GM19025 (cell line): ENCODE measurements at regions not wholly inside any gene's neighbourhood (a gene's known extent, or its start where the extent isn't known, plus 50 kb on each side); places are given as distances from the start of the nearest gene placed in this dataset.

ENCODE experiments used
- ATAC-seq: cut with Tn5 transposase; IDR thresholded peaks from one replicate; pipeline ENCODE4 v1.9.1; 2021; ENCODE audit warnings: mild to moderate bottlenecking, low read depth, moderate library complexity; ENCODE audit not compliant: unreplicated experiment

DNA sequence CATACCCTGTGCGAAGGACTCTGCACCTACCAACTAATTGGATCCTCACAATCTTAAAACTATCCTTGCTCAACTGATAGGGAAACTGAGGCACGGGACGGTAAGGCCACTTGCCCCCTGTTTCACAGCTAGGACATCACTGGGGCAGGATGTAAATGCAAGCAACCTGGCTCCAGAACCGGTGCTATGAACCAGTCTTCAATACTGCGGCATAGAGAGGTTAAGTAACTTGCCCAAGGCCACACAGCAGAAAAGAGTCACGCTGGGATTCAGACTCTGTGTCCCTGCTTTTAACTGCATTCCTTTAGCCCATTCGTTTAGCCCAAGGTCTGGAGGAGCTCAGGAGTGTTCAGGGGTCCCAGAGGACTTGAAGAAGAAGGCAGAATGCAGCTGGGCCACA, 76.1 kb downstream of the NCOR2 start:
- no peak for ATAC-seq

DNA sequence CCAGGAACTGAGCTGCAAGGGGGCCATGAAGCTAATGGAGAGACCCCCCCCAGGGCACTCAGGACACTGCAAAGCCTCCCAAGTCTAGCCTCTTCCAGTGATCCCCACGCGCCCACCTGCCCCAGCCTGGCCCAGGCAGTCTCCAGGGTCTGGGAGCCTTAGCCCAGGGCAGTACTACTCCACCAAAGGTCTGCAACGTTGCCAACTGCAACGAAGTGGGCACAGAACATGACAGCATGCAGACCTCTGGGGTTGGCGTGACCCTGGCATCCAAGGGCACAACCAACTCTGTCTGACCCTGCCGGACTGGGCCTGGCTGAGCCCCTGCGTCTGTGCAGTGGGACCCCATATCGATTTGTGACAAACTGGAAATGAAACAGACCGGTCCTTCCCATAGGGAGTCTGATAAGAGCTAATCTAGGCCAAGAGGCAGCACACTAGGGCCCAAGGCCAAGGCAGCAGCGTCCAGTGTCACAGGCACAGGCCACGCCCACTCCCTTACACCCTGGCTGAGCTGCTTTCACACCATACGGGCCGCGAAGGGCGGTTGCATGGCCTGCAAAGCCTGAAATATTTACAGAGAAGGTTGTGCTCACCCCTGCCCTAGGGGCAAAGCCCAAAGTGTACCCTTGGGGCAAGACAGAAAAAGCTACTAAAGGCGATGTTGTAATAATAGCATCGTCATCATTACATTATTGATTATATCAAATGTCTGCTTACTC, 76.7 kb downstream of the NCOR2 start:
- ATAC-seq: no peak

DNA sequence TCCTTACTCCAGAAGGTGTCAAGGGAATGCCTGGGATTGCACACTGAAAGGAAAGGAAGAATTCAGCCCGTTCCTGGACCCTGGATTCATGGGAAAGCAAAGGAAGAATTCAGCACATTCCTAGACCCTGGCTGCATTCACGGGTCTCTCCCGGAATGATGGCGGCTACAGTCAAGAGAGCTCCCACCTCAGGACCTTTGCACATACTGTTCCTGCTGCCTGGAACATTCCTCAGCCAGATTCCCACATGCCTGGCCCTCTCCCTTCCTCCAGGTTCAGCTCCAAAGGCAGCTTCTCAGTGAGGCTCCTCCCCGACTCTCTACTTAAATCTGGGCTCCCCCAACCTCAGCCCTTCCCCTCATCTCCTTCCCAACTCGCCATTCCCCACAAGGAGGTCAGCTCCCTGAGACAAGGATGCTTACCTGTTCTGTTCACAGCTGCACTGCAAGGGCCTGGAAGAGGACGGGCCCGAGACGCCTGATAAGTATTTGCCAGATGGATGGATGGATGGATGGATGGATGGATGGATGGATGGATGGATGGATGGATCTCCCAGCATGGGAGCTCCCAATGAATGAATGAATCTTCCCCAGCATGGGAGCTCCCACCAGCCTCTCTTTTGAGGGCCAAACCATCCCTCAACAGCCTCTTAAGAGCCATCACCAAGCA, 77.4 kb downstream of the NCOR2 start:
- ATAC-seq: no peak

DNA sequence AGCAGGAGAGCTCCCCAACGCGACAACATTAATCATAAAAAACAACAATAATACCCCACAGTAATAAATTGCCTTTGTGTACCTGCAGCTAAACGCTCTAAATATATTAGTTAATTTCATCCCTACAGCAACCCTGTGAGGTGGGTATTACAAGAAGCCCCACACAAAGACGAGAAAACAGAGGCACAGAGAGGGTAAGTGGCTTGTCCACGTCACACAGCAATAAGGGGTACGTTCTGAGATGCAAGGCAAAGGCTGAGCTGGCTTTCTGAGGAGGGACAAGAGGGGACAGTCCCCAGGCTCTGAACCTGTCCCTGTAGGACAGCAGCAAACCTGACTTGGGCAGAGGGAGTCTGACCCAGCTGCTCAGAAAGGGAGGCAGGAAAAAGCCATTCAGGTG, 78.2 kb downstream of the NCOR2 start:
- ATAC-seq: no peak

DNA sequence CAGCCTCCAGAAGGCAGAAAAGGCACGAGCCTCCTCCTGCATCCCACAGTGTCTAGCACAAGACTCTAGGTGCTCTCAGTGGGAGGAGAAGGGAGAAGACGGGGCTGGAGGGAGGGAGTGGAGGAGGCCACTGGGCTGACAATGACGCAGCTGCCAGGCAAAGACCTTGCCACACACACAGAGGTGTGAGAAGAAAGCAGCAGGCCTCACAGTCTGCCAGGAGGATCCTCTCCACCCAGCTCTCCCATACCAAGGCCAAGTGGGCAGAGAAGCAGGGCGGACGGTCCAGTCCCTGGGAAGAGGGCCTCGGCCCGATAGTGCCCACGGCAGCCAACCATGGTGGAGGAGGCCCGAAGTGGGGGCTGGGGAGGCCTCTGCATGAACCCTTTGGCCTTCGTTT, 78.9 kb downstream of the NCOR2 start:
- ATAC-seq: no peak

DNA sequence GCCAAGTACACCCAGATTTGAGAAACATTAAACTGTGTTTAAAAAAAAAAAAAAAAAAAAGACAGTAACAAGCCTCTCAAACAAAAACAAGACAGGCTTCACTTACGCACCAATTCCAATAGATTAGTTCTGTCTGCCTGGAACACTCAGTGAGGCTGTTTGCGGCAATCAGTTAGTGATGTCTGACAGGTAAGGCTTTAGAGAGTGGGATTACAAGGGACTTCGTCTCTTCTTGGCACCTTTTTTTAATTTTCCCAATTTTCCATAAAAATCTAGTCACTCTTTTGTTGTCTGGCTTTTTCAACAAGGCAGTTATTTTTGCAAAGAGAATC, 79.6 kb downstream of the NCOR2 start:
- ATAC-seq: no peak

DNA sequence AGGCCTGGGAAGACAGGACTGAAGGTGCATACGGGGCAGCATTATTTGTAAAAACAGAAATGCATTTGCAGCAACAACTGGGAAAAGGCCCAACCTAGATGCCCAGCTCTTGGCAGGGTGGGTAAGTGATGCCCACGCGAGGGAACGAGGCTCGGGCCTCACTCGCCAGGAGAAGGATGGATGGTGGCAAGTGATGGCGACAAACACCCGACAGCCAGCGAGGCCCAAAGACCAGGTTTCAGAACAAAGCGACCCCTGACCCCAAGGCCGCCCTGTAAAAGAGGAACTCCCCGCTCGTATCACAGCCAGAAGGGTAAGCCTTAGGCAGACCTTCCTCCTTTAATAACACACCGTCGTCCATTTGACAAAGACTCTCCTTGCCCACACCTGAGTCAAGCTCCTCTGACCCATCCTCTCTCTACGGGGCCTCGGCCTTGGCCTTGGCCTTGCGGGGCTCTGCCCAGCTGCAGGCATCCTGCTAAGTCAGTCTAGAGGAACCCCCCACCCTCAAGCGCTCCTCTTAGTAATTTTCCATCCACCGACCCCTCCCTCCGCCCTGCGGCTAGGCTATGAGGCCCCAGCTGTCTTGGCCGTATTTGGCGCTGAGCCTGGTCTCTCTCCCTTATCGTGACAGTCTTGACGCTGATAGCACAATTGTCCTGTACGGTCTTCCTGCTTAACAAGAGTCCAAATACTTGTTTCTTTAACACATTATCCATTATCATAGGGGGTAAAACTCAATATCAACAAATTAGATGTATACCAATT, 80.2 kb downstream of the NCOR2 start:
- no peak for ATAC-seq

DNA sequence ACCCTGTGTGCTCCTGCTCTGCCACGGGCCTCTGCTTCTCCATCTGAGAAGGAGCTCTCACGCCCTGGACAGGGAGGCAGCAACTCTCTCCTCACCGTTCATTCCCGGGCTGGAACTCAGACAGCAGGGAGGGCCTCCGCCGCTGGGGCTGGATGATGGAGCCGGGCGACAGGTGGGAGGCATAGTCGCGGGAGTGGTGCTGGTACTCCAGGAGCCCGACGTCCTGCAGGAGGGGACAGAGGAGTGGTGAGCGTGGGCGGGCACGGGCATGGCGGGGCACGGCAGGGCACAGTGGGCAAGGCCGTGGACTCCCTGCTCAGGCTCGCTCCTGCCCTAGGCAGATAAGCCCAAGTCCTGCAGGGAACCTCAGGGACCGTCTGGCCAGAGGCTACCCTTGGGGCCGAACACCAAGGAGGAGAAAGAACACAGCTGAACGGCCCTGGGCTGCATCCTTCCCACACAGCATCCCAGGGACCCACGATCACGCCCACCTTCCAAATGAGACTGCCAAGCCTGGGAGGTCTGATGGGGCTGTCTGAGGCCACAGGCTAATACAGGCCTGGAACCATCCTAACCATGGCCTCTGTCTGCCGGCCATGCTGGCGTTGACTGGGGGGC, 81.0 kb downstream of the NCOR2 start:
- ATAC-seq: no peak

DNA sequence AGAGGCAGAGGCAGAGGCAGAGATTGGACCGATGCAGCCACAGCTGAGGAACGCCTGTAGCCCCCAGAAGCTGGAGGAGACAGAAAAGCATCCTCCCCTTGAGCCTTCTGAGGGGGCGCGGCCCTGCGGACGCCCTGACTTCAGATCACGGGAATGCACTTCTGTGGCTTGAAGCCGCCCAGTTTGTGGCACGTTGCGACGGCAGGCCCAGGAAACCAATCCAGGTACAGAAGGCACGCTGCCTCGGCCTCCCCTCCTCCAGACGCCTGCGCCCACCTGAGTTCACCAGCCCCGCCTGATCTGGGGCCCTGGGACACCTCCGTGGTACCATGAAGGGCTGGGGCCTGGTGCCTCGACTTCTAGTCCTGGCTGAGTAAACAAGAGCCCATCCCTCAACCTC, 82.0 kb downstream of the NCOR2 start:
- no peak for ATAC-seq

DNA sequence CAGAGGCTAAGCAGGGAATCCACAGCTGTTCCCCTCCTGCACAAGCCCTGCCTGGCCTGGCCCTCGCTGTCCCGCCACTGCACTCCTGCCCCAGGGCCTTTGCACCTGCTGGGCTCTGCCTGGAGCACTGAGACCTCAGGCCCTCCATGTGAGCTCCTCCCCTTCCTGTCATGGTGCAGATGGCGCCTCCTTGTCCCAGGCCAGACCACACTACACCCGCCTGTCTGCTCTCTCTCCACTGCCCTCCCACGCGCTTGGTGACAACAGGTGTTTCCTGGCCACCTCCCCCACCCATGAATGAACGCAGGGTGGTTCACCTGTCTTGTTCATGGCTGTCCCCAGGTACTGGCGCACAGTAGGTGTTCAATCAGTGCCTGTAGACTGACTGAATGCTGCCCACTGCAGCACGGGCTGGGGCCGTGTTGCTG, 82.9 kb downstream of the NCOR2 start:
- no peak for ATAC-seq

DNA sequence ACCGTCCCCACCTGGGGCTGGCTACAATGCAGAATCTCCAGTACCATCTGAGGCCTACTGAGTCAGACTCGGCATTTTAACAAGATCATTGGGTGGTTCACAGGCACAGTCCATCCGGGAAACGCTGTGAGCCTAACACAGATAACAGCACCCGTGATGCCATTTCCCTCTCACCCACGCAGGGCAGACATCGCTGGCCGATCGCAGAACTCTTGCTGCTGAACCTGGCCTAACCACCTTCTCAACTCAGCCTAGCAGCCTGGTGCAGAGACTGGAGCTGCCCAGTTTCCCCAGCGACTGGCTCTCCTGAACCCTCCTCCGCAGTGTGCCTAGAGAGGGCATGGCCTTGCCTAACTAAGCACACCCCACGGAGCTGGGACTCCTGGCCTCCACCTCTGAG, 83.3 kb downstream of the NCOR2 start:
- no peak for ATAC-seq

DNA sequence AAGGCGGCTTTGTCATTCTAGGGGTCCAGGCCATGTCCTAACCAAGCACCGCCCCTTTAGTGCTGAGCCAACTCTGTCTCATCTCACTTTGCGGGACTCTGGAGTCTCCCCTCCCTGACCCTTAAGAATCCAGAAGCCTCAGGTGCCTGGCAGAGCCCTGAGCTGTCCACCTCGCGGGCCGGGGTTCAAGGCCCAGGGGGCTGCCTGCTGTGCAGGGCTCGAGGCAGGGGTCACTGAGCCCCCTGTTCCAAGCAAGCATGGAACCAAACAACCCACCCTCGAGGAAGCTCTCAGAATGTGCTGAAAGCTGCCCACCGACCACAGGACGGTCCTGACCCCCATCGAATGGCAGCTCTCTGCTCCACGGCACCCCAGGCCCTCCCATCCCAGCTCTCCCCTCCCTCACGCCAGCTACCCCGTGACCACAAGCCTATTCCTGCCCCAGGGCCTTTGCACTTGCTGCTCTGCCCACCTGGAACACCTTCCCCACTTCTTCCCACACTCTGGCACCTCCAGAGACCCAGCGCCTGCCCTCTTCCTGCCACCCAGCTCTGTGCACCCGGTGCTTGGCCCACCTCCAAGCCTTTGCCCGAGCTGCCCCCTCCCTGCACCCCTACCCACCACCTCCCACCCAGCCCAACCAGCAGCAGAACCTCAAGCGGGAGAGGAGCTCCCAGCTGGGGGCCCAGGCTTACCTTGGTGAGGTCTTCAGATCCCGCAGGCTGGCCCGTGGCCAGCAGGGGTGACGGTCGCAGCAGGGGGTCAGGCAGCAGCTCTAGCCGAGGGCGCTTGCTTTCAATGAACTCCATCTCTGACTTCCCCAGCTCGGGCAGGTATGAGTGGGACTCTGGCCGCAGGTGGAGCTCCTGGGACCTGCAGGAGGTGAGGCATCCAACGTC, 84.3 kb downstream of the NCOR2 start:
- no peak for ATAC-seq

DNA sequence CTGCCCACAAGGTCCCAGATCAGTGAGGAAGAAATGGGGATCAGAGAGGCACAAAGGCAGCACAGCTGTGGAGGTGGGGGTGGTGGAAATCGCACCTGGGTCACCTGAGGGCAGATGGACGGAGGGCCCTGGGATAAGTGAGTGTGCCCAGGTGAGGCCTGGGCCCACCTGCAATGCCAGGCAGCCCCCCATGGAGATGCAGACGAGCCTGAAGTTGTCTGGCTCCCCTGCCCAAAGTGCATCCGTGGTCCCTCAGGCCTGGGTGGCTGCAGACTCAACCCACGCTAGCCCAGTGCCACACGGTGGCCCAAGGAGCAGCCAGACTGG, 84.9 kb downstream of the NCOR2 start:
- no peak for ATAC-seq

DNA sequence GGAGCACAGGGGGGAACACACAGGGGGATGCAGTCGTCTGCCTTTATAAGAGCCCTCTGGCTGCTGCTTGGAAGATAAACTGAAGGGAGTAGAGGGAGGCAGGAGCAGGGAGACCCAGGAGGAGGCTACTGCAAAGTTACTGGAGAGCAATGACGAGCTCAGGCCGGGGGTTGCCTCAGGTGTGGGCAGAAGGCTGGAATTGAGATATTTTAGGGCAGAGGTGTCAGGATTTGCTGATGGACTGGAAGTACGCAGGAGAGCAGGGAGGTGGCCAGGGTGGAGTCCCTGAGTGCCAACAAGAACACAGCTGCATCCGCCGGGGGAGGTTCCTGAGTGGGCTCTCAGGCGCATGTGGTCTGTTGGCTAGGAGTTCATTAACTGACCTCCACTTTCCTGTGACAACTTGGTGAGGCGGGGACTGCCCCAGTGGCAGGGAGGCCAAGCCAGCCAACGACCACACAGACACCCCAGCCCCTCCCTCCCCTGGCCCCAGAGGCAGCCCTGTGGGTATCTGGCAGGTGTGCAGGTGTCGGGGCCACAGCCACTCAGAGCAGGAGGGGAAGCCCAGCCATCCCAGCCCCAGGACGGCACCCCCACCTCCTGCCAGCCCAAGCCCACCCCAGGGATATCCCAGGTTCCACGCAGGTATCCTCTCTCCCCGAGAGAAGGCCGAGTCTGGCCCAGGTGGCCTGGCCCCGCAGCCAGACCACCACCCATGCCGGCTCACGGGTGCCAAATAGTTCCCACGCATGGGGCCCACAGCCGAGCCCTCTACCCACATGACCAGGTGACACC, 85.4 kb downstream of the NCOR2 start:
- ATAC-seq: peak; percentile 58

DNA sequence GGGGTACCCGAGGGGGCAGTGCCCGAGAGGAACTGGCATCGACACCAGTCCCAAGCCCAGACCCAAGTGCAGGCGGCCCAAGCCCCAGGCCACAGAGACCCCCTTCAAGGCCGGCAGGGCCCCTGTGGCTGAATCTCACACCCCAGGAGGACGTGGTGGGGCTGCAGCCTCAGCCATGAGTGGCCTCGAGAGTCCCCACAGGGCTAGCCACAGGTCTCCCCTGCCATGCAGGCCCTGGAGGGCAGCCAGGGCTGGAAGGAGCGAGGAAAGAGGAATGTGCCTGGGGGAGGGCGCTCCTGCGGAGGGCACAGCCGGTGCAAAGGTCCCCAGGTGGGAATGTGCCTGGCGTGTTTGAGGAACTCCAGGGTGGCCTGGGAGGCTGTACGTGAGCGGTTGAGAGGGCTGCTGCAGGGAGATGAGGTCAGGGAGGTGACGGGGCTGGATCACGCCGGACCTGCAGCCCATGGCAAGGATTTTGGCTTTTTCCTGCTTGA, 86.1 kb downstream of the NCOR2 start:
- no peak for ATAC-seq

DNA sequence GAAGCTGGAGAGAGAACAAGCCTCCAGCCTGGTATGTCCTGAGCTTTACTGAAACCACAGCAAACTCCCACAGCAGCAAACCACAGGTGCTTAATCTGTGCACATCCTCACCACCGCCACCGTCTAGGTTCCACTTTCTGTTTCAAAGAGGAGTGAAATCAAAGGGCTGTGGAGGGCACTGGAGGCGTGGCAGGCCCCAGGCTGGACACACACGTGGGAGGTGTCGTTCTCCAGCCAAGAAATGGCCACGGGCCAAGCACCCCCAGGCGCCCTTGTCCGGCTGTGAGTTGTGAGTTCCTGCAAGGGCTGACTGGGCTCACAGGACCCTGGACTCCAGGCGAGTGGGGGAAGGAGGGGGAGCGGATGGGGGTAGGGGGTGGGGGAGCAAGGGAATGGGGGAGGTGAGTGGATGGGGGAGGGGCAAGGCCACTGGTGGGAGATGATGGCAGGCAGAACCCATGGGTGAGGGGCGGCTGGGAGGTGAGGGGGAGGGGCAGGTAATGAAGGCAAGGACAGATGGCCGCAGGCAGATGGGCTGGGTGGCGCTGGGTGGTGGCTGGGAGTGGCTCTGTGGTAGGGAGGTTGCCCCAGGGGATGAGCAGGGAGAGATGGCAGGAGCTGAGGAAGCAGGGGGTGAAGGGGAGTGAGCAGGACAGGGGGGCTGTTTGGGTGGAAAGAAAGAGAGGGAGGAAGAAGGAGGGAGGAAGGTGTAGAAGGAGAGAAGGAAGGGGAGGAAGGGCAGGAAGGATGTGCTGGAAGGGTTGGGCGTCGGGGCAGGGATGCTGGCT, 86.7 kb downstream of the NCOR2 start:
- ATAC-seq: peak; percentile 57

DNA sequence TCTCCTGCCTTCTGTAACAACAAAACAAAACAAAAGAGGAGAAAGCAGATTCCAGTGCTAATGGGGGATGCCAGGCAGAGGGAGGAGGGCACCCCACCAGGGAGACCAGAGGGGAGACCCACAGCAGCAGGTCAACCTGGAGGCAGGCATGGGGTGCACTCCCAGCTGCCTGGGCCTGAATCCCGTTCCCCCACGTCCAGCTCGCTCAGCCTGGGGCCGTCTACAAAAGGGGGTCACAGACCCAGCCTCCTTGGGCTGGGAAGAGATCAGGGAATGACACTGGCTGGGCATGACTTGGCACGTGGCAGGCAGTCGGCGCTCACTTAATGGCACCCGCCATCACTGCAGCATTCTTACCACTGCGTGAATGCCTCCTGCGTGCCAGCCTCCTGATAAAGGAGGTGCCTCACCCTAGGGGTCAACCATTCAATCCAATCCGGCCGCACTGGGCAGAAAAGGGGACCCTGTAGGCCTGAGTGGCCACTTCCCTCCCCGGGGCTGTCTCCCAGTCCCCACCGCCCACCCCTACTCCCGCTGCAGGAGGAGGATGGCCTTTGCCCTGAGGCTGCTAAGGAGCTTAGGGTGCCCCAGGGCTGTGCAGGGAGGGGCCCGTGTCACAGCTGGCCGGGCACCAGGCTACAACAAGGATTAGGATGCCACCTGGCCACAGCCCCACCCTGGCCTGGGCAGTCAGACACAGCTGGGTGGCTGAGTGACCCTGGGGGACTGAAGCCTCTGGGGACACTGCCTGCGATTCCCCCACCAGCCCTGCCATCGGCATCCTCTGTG, 87.5 kb downstream of the NCOR2 start:
- ATAC-seq: peak; percentile 37
